Liver (tissue), 8 donors: ENCODE measurements at regions not wholly inside any gene's neighbourhood (a gene's known extent, or its start where the extent isn't known, plus 50 kb on each side); places are given as distances from the start of the nearest gene placed in this dataset.

Experiments
- DNase-seq: peaks from one replicate; pipeline ENCODE4 v3.0.0-alpha.2; 2017; ENCODE audit warnings: low spot score
- H3K27ac ChIP-seq, 2 donors: one replicate each; pipeline ENCODE4 v1.7.0; 2013; ENCODE audit warnings: inconsistent platforms in 2 of 2, low read length in 2 of 2, control low read depth in 1 of 2, low read depth in 1 of 2, mild to moderate bottlenecking in 1 of 2
- H3K27me3 ChIP-seq, 4 donors: one replicate each; pipeline versions ENCODE4 v1.6.1 to v1.7.0; 2013; ENCODE audit warnings: low read length in 3 of 4, inconsistent platforms in 1 of 4, mild to moderate bottlenecking in 1 of 4, moderate library complexity in 1 of 4; ENCODE audit not compliant: control insufficient read depth in 4 of 4, insufficient read depth in 4 of 4
- H3K36me3 ChIP-seq, 4 donors: one replicate each; pipeline versions ENCODE4 v1.6.1 to v1.7.0; 2013; ENCODE audit warnings: low read length in 3 of 4, mild to moderate bottlenecking in 3 of 4, low read depth in 1 of 4, moderate library complexity in 1 of 4; ENCODE audit not compliant: control insufficient read depth in 4 of 4, insufficient read depth in 3 of 4
- H3K4me1 ChIP-seq, 4 donors: one replicate each; pipeline versions ENCODE4 v1.6.1 to v1.7.0; 2013; ENCODE audit warnings: low read length in 3 of 4, mild to moderate bottlenecking in 3 of 4, moderate library complexity in 1 of 4; ENCODE audit not compliant: control insufficient read depth in 4 of 4, insufficient read depth in 4 of 4
- H3K4me3 ChIP-seq, 3 donors: one replicate each; pipeline versions ENCODE4 v1.6.1 to v1.7.0; 2013; ENCODE audit warnings: low read length in 3 of 3, control low read depth in 1 of 3, low read depth in 1 of 3, mild to moderate bottlenecking in 1 of 3
- H3K9ac ChIP-seq, 2 donors: one replicate each; pipeline ENCODE4 v1.7.0; 2013; ENCODE audit warnings: low read length in 2 of 2, mild to moderate bottlenecking in 2 of 2, moderate library complexity in 2 of 2, control low read depth in 1 of 2, low read depth in 1 of 2
- H3K9me3 ChIP-seq, 4 donors: one replicate each; pipeline versions ENCODE4 v1.6.1 to v1.7.0; 2013; ENCODE audit warnings: low read length in 3 of 4; ENCODE audit not compliant: control insufficient read depth in 4 of 4
- FOXA1 ChIP-seq: IDR thresholded peaks from 2 replicates; pipeline ENCODE4 v1.6.1; 2016; ENCODE audit warnings: antibody characterized with exemption
- FOXA2 ChIP-seq: IDR thresholded peaks from 2 replicates; pipeline ENCODE4 v1.6.1; 2016; ENCODE audit warnings: antibody characterized with exemption
- HNF4A ChIP-seq, 2 donors: conservative IDR thresholded peaks; 2 replicates each; pipeline ENCODE4 v1.6.1; 2016; ENCODE audit warnings: antibody characterized with exemption in 2 of 2, mild to moderate bottlenecking in 2 of 2
- HNF4G ChIP-seq: IDR thresholded peaks from 2 replicates; pipeline ENCODE4 v1.6.1; 2016; ENCODE audit warnings: antibody characterized with exemption
- JUND ChIP-seq, 2 donors: IDR thresholded peaks; 2 replicates each; pipeline ENCODE4 v1.6.1; 2016; ENCODE audit warnings: antibody characterized with exemption in 2 of 2
- NR2F2 ChIP-seq: IDR thresholded peaks from 2 replicates; pipeline ENCODE4 v1.6.1; 2016; ENCODE audit warnings: antibody characterized with exemption
- RAD21 ChIP-seq, 2 donors: IDR thresholded peaks; 2 replicates each; pipeline ENCODE4 v1.6.1; 2016; ENCODE audit warnings: antibody characterized with exemption in 2 of 2, mild to moderate bottlenecking in 2 of 2
- SP1 ChIP-seq: IDR thresholded peaks from 2 replicates; pipeline ENCODE4 v1.6.1; 2018; ENCODE audit warnings: antibody characterized with exemption, mild to moderate bottlenecking
- TAF1 ChIP-seq: conservative IDR thresholded peaks from 2 replicates; pipeline ENCODE4 v1.6.1; 2016; ENCODE audit warnings: antibody characterized with exemption, mild to moderate bottlenecking
- YY1 ChIP-seq: IDR thresholded peaks from 2 replicates; pipeline ENCODE4 v1.6.1; 2016; ENCODE audit warnings: antibody characterized with exemption, mild to moderate bottlenecking
- whole genome bisulfite sequencing: extraction: QIAGEN DNeasy Blood & Tissue Kit; methylation state at CpG from one replicate; pipeline ENCODE4 v1.1.7; 2013; 5-methylcytosine and 5-hydroxymethylcytosine counted together
- TF ChIP-seq, protein P1 (sequence below): fragments of 150-350 bp; IDR thresholded peaks from 2 replicates; pipeline ENCODE4 v1.5.1; 2017; ENCODE audit warnings: improper control_type of control experiment, low read depth, low read length; ENCODE audit not compliant: missing input control
- TF ChIP-seq, protein P2 (sequence below): IDR thresholded peaks from 2 replicates; pipeline ENCODE4 v1.6.1; 2016; ENCODE audit warnings: antibody characterized with exemption
- TF ChIP-seq, protein P3 (sequence below): IDR thresholded peaks from 2 replicates; pipeline ENCODE4 v1.6.1; 2016; ENCODE audit warnings: antibody characterized with exemption
- TF ChIP-seq, protein P4 (sequence below): IDR thresholded peaks from 2 replicates; pipeline ENCODE4 v1.6.1; 2016; ENCODE audit warnings: antibody characterized with exemption
- donor health status: healthy.
- donor health status: healthy.
- donor health status: healthy.
- donor health status: healthy.
- donor health status: healthy.

DNA sequence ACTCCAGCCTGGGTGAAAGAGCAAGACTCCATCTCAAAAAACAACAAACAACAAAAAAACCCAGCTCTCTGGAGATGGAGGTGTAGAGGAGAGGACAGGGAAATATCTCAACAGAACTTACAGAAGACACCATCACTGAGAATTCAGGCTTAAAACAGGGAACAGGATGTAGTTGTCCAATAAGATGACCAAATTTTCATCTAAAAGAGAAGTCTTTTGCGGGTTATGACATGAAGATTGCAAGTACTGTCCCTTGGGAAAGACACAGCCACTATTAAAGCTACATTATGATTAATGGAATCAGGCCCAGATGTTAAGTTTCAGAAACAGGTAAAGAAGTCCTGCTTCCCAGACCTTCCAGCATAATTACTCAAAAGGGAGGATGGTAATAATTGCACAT lies 235.2 kb upstream of the NRP1 start (continued):
- TF ChIP-seq, protein P1, sequence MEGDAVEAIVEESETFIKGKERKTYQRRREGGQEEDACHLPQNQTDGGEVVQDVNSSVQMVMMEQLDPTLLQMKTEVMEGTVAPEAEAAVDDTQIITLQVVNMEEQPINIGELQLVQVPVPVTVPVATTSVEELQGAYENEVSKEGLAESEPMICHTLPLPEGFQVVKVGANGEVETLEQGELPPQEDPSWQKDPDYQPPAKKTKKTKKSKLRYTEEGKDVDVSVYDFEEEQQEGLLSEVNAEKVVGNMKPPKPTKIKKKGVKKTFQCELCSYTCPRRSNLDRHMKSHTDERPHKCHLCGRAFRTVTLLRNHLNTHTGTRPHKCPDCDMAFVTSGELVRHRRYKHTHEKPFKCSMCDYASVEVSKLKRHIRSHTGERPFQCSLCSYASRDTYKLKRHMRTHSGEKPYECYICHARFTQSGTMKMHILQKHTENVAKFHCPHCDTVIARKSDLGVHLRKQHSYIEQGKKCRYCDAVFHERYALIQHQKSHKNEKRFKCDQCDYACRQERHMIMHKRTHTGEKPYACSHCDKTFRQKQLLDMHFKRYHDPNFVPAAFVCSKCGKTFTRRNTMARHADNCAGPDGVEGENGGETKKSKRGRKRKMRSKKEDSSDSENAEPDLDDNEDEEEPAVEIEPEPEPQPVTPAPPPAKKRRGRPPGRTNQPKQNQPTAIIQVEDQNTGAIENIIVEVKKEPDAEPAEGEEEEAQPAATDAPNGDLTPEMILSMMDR = no peak

DNA sequence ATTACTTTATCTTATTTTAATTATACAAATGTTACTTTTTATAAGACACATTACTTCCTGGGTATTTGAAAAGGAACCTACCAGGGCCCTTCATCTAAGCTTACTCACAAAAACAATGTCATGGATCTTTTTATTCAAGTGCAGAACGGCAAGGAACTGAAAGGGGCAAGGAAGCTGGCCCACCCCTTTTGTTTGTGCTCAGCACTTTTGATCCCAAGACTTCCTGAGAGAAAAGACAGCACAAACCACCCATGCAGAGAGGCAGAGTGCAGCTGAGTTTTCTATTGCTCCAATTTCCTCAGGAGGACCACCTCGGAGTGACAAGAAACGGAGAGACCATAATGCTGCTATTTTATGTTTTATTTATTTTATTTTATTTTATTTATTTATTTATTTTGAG lies 232.0 kb upstream of the NRP1 start:
- TF ChIP-seq, protein P1 = no peak
- TF ChIP-seq, protein P2, sequence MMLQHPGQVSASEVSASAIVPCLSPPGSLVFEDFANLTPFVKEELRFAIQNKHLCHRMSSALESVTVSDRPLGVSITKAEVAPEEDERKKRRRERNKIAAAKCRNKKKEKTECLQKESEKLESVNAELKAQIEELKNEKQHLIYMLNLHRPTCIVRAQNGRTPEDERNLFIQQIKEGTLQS = no peak
- TF ChIP-seq, protein P3, sequence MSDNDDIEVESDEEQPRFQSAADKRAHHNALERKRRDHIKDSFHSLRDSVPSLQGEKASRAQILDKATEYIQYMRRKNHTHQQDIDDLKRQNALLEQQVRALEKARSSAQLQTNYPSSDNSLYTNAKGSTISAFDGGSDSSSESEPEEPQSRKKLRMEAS = no peak
- TF ChIP-seq, protein P4, sequence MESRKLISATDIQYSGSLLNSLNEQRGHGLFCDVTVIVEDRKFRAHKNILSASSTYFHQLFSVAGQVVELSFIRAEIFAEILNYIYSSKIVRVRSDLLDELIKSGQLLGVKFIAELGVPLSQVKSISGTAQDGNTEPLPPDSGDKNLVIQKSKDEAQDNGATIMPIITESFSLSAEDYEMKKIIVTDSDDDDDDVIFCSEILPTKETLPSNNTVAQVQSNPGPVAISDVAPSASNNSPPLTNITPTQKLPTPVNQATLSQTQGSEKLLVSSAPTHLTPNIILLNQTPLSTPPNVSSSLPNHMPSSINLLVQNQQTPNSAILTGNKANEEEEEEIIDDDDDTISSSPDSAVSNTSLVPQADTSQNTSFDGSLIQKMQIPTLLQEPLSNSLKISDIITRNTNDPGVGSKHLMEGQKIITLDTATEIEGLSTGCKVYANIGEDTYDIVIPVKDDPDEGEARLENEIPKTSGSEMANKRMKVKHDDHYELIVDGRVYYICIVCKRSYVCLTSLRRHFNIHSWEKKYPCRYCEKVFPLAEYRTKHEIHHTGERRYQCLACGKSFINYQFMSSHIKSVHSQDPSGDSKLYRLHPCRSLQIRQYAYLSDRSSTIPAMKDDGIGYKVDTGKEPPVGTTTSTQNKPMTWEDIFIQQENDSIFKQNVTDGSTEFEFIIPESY = no peak
- TF ChIP-seq HNF4G (no peak), SP1 (no peak), TAF1 (no peak)
- Histone ChIP-seq H3K9ac (no peak overlapping the region), H3K36me3 (no peaks in the 10 kb centered on the region), H3K9me3 (no peaks in the 10 kb centered on the region), H3K4me1 (no peaks in the 10 kb centered on the region), H3K27me3 (no peaks in the 10 kb centered on the region), H3K27ac (no peak overlapping the region), H3K4me3 (no peak overlapping the region)
- 79% methylated on average over 3 of the region's 3 CpGs for WGBS
- DNase-seq = no peak

DNA sequence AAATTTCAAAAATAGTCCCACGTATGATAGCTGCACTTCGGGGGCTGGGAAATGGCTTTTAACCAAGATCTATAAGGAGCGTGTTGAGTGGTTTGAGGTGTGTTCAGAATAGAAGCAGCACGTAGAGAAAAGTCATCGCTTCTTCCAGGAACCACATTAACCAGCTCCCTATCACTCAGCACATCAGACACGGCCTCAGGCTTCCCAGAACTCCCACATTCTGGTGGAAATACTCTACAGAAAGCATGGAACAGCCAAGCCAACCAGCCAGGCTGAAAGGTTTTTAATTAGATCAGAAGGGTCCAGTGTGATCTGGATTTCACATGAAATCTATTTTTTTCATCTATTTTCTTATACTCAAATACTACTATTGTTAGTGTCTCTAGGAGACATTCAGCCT lies 231.5 kb upstream of the NRP1 start:
- Histone ChIP-seq H3K4me1 (no peaks in the 10 kb centered on the region), H3K9me3 (no peaks in the 10 kb centered on the region), H3K27me3 (no peaks in the 10 kb centered on the region), H3K9ac (no peak overlapping the region), H3K27ac (no peak overlapping the region), H3K4me3 (no peak overlapping the region), H3K36me3 (no peaks in the 10 kb centered on the region)
- no peak for DNase-seq
- WGBS = 91% methylated on average over 6 of the region's 6 CpGs
- TF ChIP-seq NR2F2 (no peak), JUND (IDR thresholded peaks at IDR 0.05) (no peak), FOXA1 (no peak), RAD21 (IDR thresholded peaks at IDR 0.05) (no peak), TAF1 (no peak), SP1 (no peak), HNF4A (conservative IDR thresholded peaks at IDR 0.05) (no peak), YY1 (no peak), FOXA2 (no peak)
- TF ChIP-seq, protein P1 = no peak
- TF ChIP-seq, protein P2 = no peak
- TF ChIP-seq, protein P3 = no peak
- TF ChIP-seq, protein P4 = no peak
